Glutamatergic neuron (in vitro differentiated cells): ENCODE measurements at regions not wholly inside any gene's neighbourhood (a gene's known extent, or its start where the extent isn't known, plus 50 kb on each side); places are given as distances from the start of the nearest gene placed in this dataset.
A peak's percentile ranks its signal among the peaks of the same experiment; 100 is the strongest.
"Not testable (repeated sequence)": the region's sequence is repeated elsewhere in the genome, so short reads cannot be mapped to it uniquely, and the experiment has no call there.

ENCODE experiments used
- DNase-seq: peaks from one replicate; pipeline ENCODE4 v3.0.0; 2022
- H3K27ac Mint-ChIP-seq: one replicate; pipeline ENCODE4 v1.8.0; 2020; ENCODE audit warnings: mild to moderate bottlenecking, mixed read lengths, inconsistent platforms; ENCODE audit not compliant: unreplicated experiment
- H3K27me3 Mint-ChIP-seq: one replicate; pipeline ENCODE4 v1.8.0; 2020; ENCODE audit warnings: mild to moderate bottlenecking, moderate library complexity, mixed read lengths, inconsistent platforms; ENCODE audit not compliant: unreplicated experiment
- H3K36me3 Mint-ChIP-seq: one replicate; pipeline ENCODE4 v1.8.0; 2020; ENCODE audit warnings: mild to moderate bottlenecking, mixed read lengths, inconsistent platforms; ENCODE audit not compliant: unreplicated experiment
- H3K4me1 Mint-ChIP-seq: one replicate; pipeline ENCODE4 v1.8.0; 2020; ENCODE audit warnings: mild to moderate bottlenecking, low read depth, mixed read lengths, inconsistent platforms; ENCODE audit not compliant: unreplicated experiment
- H3K4me3 Mint-ChIP-seq: one replicate; pipeline ENCODE4 v1.8.0; 2020; ENCODE audit warnings: mild to moderate bottlenecking, mixed read lengths, inconsistent platforms; ENCODE audit not compliant: unreplicated experiment
- H3K9me3 Mint-ChIP-seq: one replicate; pipeline ENCODE4 v1.8.0; 2020; ENCODE audit warnings: mild to moderate bottlenecking, moderate library complexity, mixed read lengths, inconsistent platforms; ENCODE audit not compliant: unreplicated experiment
- CTCF ChIP-seq: fragments of 200-600 bp; sonication (generic); IDR thresholded peaks from one replicate; pipeline ENCODE4 v1.5.0; 2021; ENCODE audit not compliant: partially characterized antibody, unreplicated experiment

DNA sequence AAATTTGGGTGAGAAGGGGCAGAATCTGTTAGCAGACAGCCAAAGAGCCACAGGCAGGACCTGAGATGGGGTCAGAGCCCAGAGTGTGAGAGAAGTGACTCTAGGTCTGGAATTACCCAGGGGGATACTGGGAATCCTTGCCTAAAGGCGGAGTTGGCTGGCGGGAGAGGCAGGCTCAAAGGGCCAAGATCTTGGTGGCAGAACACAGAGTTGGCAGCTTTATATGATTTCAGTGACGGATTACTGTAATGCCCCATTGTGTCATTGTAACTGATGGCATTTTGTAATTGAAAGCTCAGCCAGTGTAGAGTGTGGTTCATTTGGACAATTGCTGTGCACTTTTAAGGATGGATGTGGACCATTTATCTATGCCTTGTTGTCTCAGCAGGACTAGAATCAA, 77.3 kb downstream of the SMIM20 start:
- Mint-ChIP-seq H3K4me1 (peaks cover 11% of the 10 kb centered on the region), H3K9me3 (no peaks in the 10 kb centered on the region), H3K27ac (no peak overlapping the region), H3K27me3 (peaks cover 6% of the 10 kb centered on the region), H3K4me3 (no peak overlapping the region), H3K36me3 (no peaks in the 10 kb centered on the region)
- no peak for DNase-seq
- TF ChIP-seq CTCF: no peak

DNA sequence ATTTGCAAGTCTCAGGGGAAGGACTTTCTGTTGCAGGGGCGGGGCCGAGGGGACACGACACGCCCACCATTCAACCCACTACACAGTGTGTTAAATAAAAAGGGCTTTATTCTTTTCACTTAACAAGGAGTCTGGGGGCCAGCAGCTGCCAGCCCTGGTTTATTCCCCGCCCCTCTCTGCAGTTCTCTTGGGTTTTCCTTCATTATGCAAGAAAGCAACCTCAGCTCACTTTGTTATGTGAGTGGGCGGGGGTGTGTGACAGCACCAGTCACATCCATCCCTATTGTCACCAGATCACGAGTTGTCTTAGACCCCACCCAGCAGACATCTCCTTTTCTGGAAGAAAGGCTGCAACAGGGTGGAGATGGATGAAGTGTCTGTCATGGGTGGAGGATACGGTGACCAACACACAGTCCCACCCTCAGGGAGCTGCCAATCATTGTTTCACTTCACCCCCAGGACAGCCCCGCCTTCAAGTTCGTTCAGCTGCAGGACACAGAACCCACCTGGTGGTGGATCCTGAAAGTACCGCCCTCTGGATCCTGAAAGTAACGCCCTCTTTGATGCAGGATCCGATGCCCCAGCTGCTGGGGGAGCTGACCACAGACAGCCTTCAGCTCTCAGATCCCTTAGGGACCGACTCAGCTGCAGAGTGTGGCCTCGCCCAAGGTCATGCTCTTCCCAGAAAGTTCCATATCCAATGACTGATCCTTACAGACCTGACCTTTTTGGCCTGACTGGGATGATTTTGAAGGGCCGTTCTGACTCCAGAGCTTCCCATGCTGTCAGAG, 79.6 kb downstream of the SMIM20 start:
- TF ChIP-seq CTCF: peak; percentile 76
- DNase-seq: peak; percentile 82
- H3K9me3 Mint-ChIP-seq: no peaks in the 10 kb centered on the region
- peaks cover 9% of the 10 kb centered on the region for H3K4me1 Mint-ChIP-seq
- H3K4me3 Mint-ChIP-seq: peak overlapping the region; percentile 34
- H3K27me3 Mint-ChIP-seq: peaks cover 6% of the 10 kb centered on the region
- no peaks in the 10 kb centered on the region for H3K36me3 Mint-ChIP-seq
- H3K27ac Mint-ChIP-seq: peak overlapping the region; percentile 55

DNA sequence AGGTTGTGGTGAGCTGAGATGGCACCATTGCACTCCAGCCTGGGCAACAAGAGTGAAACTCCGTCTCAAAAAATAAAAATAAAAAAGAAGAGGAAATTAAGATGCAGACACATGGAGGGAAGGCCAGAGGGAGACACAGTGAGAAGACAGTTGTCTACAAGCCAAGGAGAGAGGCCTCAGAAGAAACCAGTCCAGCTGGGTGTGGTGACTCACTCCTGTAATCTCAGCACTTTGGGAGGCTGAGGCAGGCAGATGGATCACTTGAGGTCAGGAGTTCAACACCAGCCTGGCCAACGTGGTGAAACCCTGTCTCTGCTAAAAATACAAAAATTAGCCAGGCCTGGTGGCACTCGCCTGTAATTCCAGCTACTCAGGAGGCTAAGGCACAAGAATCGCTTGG, 80.6 kb downstream of the SMIM20 start:
- not testable (repeated sequence) for H3K4me1 Mint-ChIP-seq, H3K27ac Mint-ChIP-seq, H3K9me3 Mint-ChIP-seq, DNase-seq, H3K27me3 Mint-ChIP-seq, H3K36me3 Mint-ChIP-seq, H3K4me3 Mint-ChIP-seq

DNA sequence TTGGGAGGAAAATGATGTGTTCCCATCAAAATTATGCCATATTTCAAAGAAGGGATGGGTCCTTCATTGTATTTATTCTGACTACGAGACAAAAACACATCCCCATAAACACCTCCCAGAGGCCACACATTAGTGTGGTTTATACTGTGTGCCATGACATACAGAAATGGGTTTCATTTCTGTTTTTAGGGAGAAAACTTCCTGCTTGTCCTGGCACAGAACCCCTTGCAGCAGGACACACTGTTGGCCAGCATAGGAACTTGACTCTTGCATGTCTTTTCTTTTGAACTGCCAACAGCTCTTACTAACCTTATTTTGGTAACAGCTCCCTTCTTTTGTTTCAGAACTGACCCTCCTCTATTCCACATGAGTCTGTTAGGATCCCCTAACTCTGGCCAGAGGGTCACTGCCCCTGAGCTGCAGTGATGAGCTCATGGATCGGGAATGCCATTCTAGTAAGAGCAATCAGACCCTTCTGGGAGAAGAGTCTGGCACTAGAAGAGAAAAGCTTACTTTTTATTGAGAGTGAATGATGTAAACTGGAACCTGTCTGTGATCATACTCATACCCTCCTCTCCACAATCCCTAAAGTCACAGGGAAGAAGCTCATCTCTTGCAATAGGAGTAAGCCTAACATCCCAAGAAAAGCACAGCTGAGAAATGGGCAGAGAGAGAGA, 86.4 kb downstream of the SMIM20 start:
- TF ChIP-seq CTCF: no peak
- peaks cover 3% of the 10 kb centered on the region for H3K27me3 Mint-ChIP-seq
- no peaks in the 10 kb centered on the region for H3K9me3 Mint-ChIP-seq
- no peak overlapping the region for H3K27ac Mint-ChIP-seq
- H3K4me3 Mint-ChIP-seq: no peak overlapping the region
- DNase-seq: no peak
- H3K4me1 Mint-ChIP-seq: no peaks in the 10 kb centered on the region
- H3K36me3 Mint-ChIP-seq: no peaks in the 10 kb centered on the region

DNA sequence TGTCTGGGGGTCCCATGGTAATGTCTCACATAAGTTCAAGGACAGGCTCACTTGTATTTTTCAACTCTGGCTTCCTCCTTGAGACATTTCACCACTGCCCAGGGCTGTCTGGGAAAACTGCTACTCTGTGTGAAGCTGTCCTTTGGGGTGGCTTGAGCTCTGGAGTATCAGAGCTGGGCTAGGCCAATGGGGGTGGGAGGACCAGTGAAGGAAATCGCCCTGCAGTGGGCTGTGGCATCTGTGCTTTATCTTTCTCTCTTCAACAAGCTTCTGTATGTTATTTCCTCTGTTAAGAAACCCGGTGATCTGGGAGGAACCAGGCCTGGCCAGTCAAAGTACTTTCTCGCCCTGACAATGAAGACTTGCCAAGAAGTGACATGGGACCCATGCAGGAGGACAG, 87.4 kb downstream of the SMIM20 start:
- no peak for TF ChIP-seq CTCF
- no peak overlapping the region for H3K27ac Mint-ChIP-seq
- H3K27me3 Mint-ChIP-seq: peaks cover 2% of the 10 kb centered on the region

More for the DNA sequence above, 87.4 kb downstream of the SMIM20 start:
- no peaks in the 10 kb centered on the region for H3K9me3 Mint-ChIP-seq
- H3K4me1 Mint-ChIP-seq: no peaks in the 10 kb centered on the region
- DNase-seq: no peak
- H3K4me3 Mint-ChIP-seq: no peak overlapping the region
- H3K36me3 Mint-ChIP-seq: no peaks in the 10 kb centered on the region
